SU-DHL-6 (cell line): ENCODE measurements at regions not wholly inside any gene's neighbourhood (a gene's known extent, or its start where the extent isn't known, plus 50 kb on each side); places are given as distances from the start of the nearest gene placed in this dataset.

ENCODE experiments used
- CTCF ChIP-seq: fragments of 200-600 bp; sonication (generic); IDR thresholded peaks from one replicate; pipeline ENCODE4 v1.5.1; 2017; ENCODE audit warnings: antibody characterized with exemption, mild to moderate bottlenecking, low read length, moderate library complexity; ENCODE audit not compliant: insufficient read depth, poor library complexity, severe bottlenecking
- EZH2phosphoT487 ChIP-seq: fragments of 200-600 bp; sonication (generic), shearing (Covaris generic); conservative IDR thresholded peaks from 2 replicates; pipeline ENCODE4 v1.6.1; 2018; ENCODE audit warnings: mild to moderate bottlenecking, antibody characterized with exemption, low read length, moderate library complexity, mixed read lengths

GRCh38 chr1:115496904-115497527 is 144.8 kb upstream of the VANGL1 start:
- TF ChIP-seq CTCF (no peak), EZH2phosphoT487 (no peak)
